ENCODE measurements at regions not wholly inside any gene's neighbourhood (a gene's known extent, or its start where the extent isn't known, plus 50 kb on each side); places are given as distances from the start of the nearest gene placed in this dataset.

- TF ChIP-seq BHLHE40 (IDR thresholded peaks at IDR 0.05; ENCODE audit: borderline replicate concordance), result no peak
- TF ChIP-seq TARDBP (IDR thresholded peaks at IDR 0.05), result no peak
- TF ChIP-seq LEF1 (IDR thresholded peaks at IDR 0.05; ENCODE audit: borderline replicate concordance), result no peak
- no peak for TF ChIP-seq NFRKB (IDR thresholded peaks at IDR 0.05)
- TF ChIP-seq SUZ12 (IDR thresholded peaks at IDR 0.05), result no peak
- no peak for TF ChIP-seq L3MBTL2 (conservative IDR thresholded peaks at IDR 0.05)
- no peak for TF ChIP-seq FOXA1 (IDR thresholded peaks at IDR 0.05)
- no peak for TF ChIP-seq ARNT (IDR thresholded peaks at IDR 0.05)
- no peak for TF ChIP-seq ZNF384 (IDR thresholded peaks at IDR 0.05)
Observed at GRCh38 chr6:78605909-78606446, 261.4 kb upstream of the IRAK1BP1 start.
